HEK293 (cell line): ENCODE measurements at regions not wholly inside any gene's neighbourhood (a gene's known extent, or its start where the extent isn't known, plus 50 kb on each side); places are given as distances from the start of the nearest gene placed in this dataset.

Source experiments
- CTCF ChIA-PET: fragments of 350-600 bp; formaldehyde crosslinking; extraction: SDS; loops from one replicate; lab custom pipeline; 2021; ENCODE audit warnings: antibody characterized with exemption; lab: Yijun Ruan, JAX
- POLR2A ChIA-PET: fragments of 300-600 bp; formaldehyde crosslinking; extraction: SDS; loops from one replicate; lab custom pipeline; 2020; ENCODE audit warnings: antibody characterized with exemption, inconsistent platforms; lab: Yijun Ruan, JAX
- H3K27ac ChIP-seq: fragments of 200-500 bp; sonication (Bioruptor generic); 2 replicates; pipeline ENCODE4 v1.5.1; 2014; ENCODE audit warnings: low read depth, low read length, control low read depth, inconsistent platforms; ENCODE audit errors: extremely low read depth
- H3K36me3 ChIP-seq, 2 experiments: fragments of 200-500 bp in 1 of 2; sonication (Bioruptor generic) in 1 of 2; 1 replicate in 1 of 2; 2 replicates in 1 of 2; pipeline ENCODE4 v1.5.1; 2014 to 2017; ENCODE audit warnings: inconsistent platforms in 2 of 2, low read length in 2 of 2; ENCODE audit not compliant: control insufficient read depth in 2 of 2, insufficient read depth in 1 of 2
- H3K4me1 ChIP-seq: fragments of 200-500 bp; sonication (Bioruptor generic); 2 replicates; pipeline ENCODE4 v1.5.1; 2014; ENCODE audit warnings: mild to moderate bottlenecking, low read length, inconsistent platforms; ENCODE audit not compliant: control insufficient read depth, insufficient read depth
- H3K4me3 ChIP-seq: 2 replicates; pipeline ENCODE4 v1.5.1; 2011; ENCODE audit warnings: low read depth, mild to moderate bottlenecking, control low read depth, low read length, moderate library complexity
- H3K9me3 ChIP-seq: fragments of 200-500 bp; sonication (Bioruptor generic); 2 replicates; pipeline ENCODE4 v1.5.1; 2014; ENCODE audit warnings: low read depth, low read length, inconsistent platforms; ENCODE audit not compliant: control insufficient read depth, insufficient read depth
- BCL11B ChIP-seq: fragments of 450-650 bp; formaldehyde crosslinking; IDR thresholded peaks from 2 replicates; pipeline ENCODE4 v1.5.1; 2016; ENCODE audit warnings: low read depth, missing biosample characterization, missing genetic modification characterization
- GLIS2 ChIP-seq: fragments of 450-650 bp; formaldehyde crosslinking; IDR thresholded peaks from 2 replicates; pipeline ENCODE4 v1.5.1; 2016; ENCODE audit warnings: missing biosample characterization, missing genetic modification characterization
- IKZF3 ChIP-seq: fragments of 450-650 bp; IDR thresholded peaks from 2 replicates; pipeline ENCODE4 v1.5.0; 2018; ENCODE audit warnings: missing biosample characterization, mild to moderate bottlenecking, missing genetic modification characterization, moderate library complexity
- PRDM6 ChIP-seq: fragments of 450-650 bp; formaldehyde crosslinking; IDR thresholded peaks from 2 replicates; pipeline ENCODE4 v1.5.1; 2017; ENCODE audit warnings: missing biosample characterization, missing genetic modification characterization
- ZEB2 ChIP-seq: fragments of 450-650 bp; formaldehyde crosslinking; IDR thresholded peaks from 2 replicates; pipeline ENCODE4 v1.5.1; 2016; ENCODE audit warnings: missing biosample characterization, missing genetic modification characterization
- ZNF114 ChIP-seq: fragments of 450-650 bp; formaldehyde crosslinking; IDR thresholded peaks from 2 replicates; pipeline ENCODE4 v1.5.0; 2017; ENCODE audit warnings: missing biosample characterization, missing genetic modification characterization
- ZNF146 ChIP-seq: fragments of 450-650 bp; formaldehyde crosslinking; IDR thresholded peaks from 2 replicates; pipeline ENCODE4 v1.5.1; 2016; ENCODE audit warnings: missing biosample characterization, missing genetic modification characterization
- ZNF2 ChIP-seq: fragments of 450-650 bp; formaldehyde crosslinking; IDR thresholded peaks from 2 replicates; pipeline ENCODE4 v1.5.1; 2016; ENCODE audit warnings: missing biosample characterization, missing genetic modification characterization
- ZNF202 ChIP-seq: fragments of 450-650 bp; formaldehyde crosslinking; IDR thresholded peaks from 2 replicates; pipeline ENCODE4 v1.5.1; 2016; ENCODE audit warnings: missing biosample characterization, missing genetic modification characterization, borderline replicate concordance
- ZNF211 ChIP-seq: fragments of 450-650 bp; formaldehyde crosslinking; IDR thresholded peaks from 2 replicates; pipeline ENCODE4 v1.5.1; 2016; ENCODE audit warnings: low read depth, missing biosample characterization, missing genetic modification characterization
- ZNF274 ChIP-seq, 2 experiments: fragments of 200-500 bp in 1 of 2; fragments of 450-650 bp in 1 of 2; sonication (Bioruptor generic) in 1 of 2; formaldehyde crosslinking in 1 of 2; IDR thresholded peaks; 2 replicates each; pipeline versions ENCODE4 v1.5.1 to v1.6.1; 2014 to 2016; ENCODE audit warnings: borderline replicate concordance in 1 of 2, inconsistent platforms in 1 of 2, low read length in 1 of 2, missing biosample characterization in 1 of 2, missing genetic modification characterization in 1 of 2
- ZNF362 ChIP-seq: fragments of 450-650 bp; formaldehyde crosslinking; IDR thresholded peaks from 2 replicates; pipeline ENCODE4 v1.5.1; 2016; ENCODE audit warnings: missing biosample characterization, missing genetic modification characterization
- ZNF404 ChIP-seq: fragments of 450-650 bp; formaldehyde crosslinking; IDR thresholded peaks from 2 replicates; pipeline ENCODE4 v1.5.1; 2017; ENCODE audit warnings: missing biosample characterization, missing genetic modification characterization
- ZNF433 ChIP-seq: fragments of 450-650 bp; formaldehyde crosslinking; IDR thresholded peaks from 2 replicates; pipeline ENCODE4 v1.5.1; 2016; ENCODE audit warnings: missing biosample characterization, missing genetic modification characterization, low read depth
- ZNF510 ChIP-seq: fragments of 450-650 bp; formaldehyde crosslinking; IDR thresholded peaks from 2 replicates; pipeline ENCODE4 v1.5.1; 2018; ENCODE audit warnings: mild to moderate bottlenecking, missing genetic modification characterization, missing biosample characterization; ENCODE audit not compliant: insufficient replicate concordance
- ZNF518A ChIP-seq: fragments of 450-650 bp; formaldehyde crosslinking; conservative IDR thresholded peaks from 2 replicates; pipeline ENCODE4 v1.5.1; 2016; ENCODE audit warnings: low read depth, missing biosample characterization, missing genetic modification characterization
- ZNF529 ChIP-seq: fragments of 450-650 bp; formaldehyde crosslinking; IDR thresholded peaks from 2 replicates; pipeline ENCODE4 v1.5.1; 2017; ENCODE audit warnings: missing genetic modification characterization, missing biosample characterization; ENCODE audit not compliant: insufficient replicate concordance
- ZNF629 ChIP-seq: fragments of 450-650 bp; formaldehyde crosslinking; IDR thresholded peaks from 2 replicates; pipeline ENCODE4 v1.5.1; 2017; ENCODE audit warnings: missing biosample characterization, missing genetic modification characterization
- ZNF639 ChIP-seq: fragments of 450-650 bp; formaldehyde crosslinking; IDR thresholded peaks from 2 replicates; pipeline ENCODE4 v1.5.1; 2016; ENCODE audit warnings: missing biosample characterization, missing genetic modification characterization
- ZNF670 ChIP-seq: fragments of 450-650 bp; formaldehyde crosslinking; IDR thresholded peaks from 2 replicates; pipeline ENCODE4 v1.5.1; 2016; ENCODE audit warnings: missing biosample characterization, missing genetic modification characterization, low read depth
- ZNF777 ChIP-seq: fragments of 450-650 bp; formaldehyde crosslinking; IDR thresholded peaks from 2 replicates; pipeline ENCODE4 v1.5.1; 2017; ENCODE audit warnings: missing biosample characterization, missing genetic modification characterization, borderline replicate concordance
- ZNF791 ChIP-seq: fragments of 450-650 bp; formaldehyde crosslinking; IDR thresholded peaks from 2 replicates; pipeline ENCODE4 v1.5.1; 2016; ENCODE audit warnings: missing biosample characterization, missing genetic modification characterization
- ZSCAN16 ChIP-seq: fragments of 450-650 bp; formaldehyde crosslinking; IDR thresholded peaks from 2 replicates; pipeline ENCODE4 v1.5.1; 2016; ENCODE audit warnings: missing biosample characterization, missing genetic modification characterization

- Histone ChIP-seq H3K4me1 (no peaks in the 10 kb centered on the region), H3K9me3 (no peaks in the 10 kb centered on the region), H3K36me3 (no peaks in the 10 kb centered on the region), H3K27ac (no peak overlapping the region), H3K4me3 (no peak overlapping the region)
- TF ChIP-seq ZNF146 (no peak), ZNF362 (tag by site-specific recombination) (no peak), ZNF639 (no peak), GLIS2 (tag by site-specific recombination) (no peak), ZEB2 (tag by site-specific recombination) (no peak), ZNF211 (tag by site-specific recombination) (no peak), ZNF114 (tag by site-specific recombination) (no peak), ZSCAN16 (tag by site-specific recombination) (no peak), PRDM6 (no peak), ZNF670 (tag by site-specific recombination) (no peak), ZNF404 (no peak), ZNF629 (tag by site-specific recombination) (no peak), ZNF2 (tag by site-specific recombination) (no peak), BCL11B (no peak), IKZF3 (no peak), ZNF791 (tag by site-specific recombination) (no peak), ZNF510 (tag by site-specific recombination) (no peak)
- POLR2A ChIA-PET = no interaction called here
- CTCF ChIA-PET = interaction anchor here (0.7 kb wide), 1 partner anchor 1120 kb away, joined by 3 read pairs; no protein-coding TSS in a partner anchor
These were observed 409.2 kb upstream of the SLIT2 start for GRCh38 chr4:19842471-19842870.

- CTCF ChIA-PET = no interaction called here
- Histone ChIP-seq H3K27ac (no peak overlapping the region), H3K4me1 (no peaks in the 10 kb centered on the region), H3K9me3 (no peaks in the 10 kb centered on the region), H3K4me3 (no peak overlapping the region), H3K36me3 (no peaks in the 10 kb centered on the region)
- no peak for TF ChIP-seq ZNF433 (tag by site-specific recombination)
- no peak for TF ChIP-seq ZNF777
- no peak for TF ChIP-seq ZNF518A (tag by site-specific recombination)
- TF ChIP-seq ZNF529 (tag by site-specific recombination) = no peak
- TF ChIP-seq ZNF202 (tag by site-specific recombination) = no peak
- no peak for TF ChIP-seq ZNF274 (IDR thresholded peaks at IDR 0.05; ENCODE audit: low read length)
- TF ChIP-seq ZNF274 (tag by site-specific recombination; IDR thresholded peaks at IDR 0.05; ENCODE audit: borderline replicate concordance) = no peak
- no peak for TF ChIP-seq ZNF146
- POLR2A ChIA-PET = no interaction called here
These were observed 412.8 kb upstream of the SLIT2 start for GRCh38 chr4:19838858-19839257.
